ENCODE measurements at regions not wholly inside any gene's neighbourhood (a gene's known extent, or its start where the extent isn't known, plus 50 kb on each side); places are given as distances from the start of the nearest gene placed in this dataset.

GRCh38 chr21:41075656-41076055 is 92.3 kb upstream of the BACE2 start:
- no peak for DNase-seq (ENCODE audit: low spot score)

GRCh38 chr21:41076064-41076463 is 91.9 kb upstream of the BACE2 start:
- DNase-seq (ENCODE audit: low spot score): no peak

- no peak for DNase-seq (ENCODE audit: low spot score)
Observed at GRCh38 chr21:41079159-41079558, 88.8 kb upstream of the BACE2 start.

- no peak for DNase-seq (ENCODE audit: low spot score)
Observed at GRCh38 chr21:41080485-41081121, 87.4 kb upstream of the BACE2 start.

GRCh38 chr21:41086569-41086968 is 81.4 kb upstream of the BACE2 start:
- DNase-seq (ENCODE audit: low spot score): no peak

- no peak for DNase-seq (ENCODE audit: low spot score)
Observed at GRCh38 chr21:41090981-41091380, 77.0 kb upstream of the BACE2 start.

- no peak for DNase-seq (ENCODE audit: low spot score)
Observed at GRCh38 chr21:41091616-41092015, 76.3 kb upstream of the BACE2 start.

- no peak for DNase-seq (ENCODE audit: low spot score)
Observed at GRCh38 chr21:41092312-41092711, 75.6 kb upstream of the BACE2 start.

GRCh38 chr21:41095983-41096382 is 72.0 kb upstream of the BACE2 start:
- no peak for DNase-seq (ENCODE audit: low spot score)

GRCh38 chr21:41098076-41098475 is 69.9 kb upstream of the BACE2 start:
- DNase-seq (ENCODE audit: low spot score): no peak

GRCh38 chr21:41098481-41099042 is 69.4 kb upstream of the BACE2 start:
- no peak for DNase-seq (ENCODE audit: low spot score)

GRCh38 chr21:41100826-41101550 is 67.0 kb upstream of the BACE2 start:
- no peak for DNase-seq (ENCODE audit: low spot score)

GRCh38 chr21:41102281-41102680 is 65.7 kb upstream of the BACE2 start:
- DNase-seq (ENCODE audit: low spot score): no peak

GRCh38 chr21:41107602-41108001 is 60.4 kb upstream of the BACE2 start:
- DNase-seq (ENCODE audit: low spot score): no peak

- no peak for DNase-seq (ENCODE audit: low spot score)
Observed at GRCh38 chr21:41108668-41109585, 59.0 kb upstream of the BACE2 start.

- DNase-seq (ENCODE audit: low spot score): no peak
Observed at GRCh38 chr21:41110161-41110560, 57.8 kb upstream of the BACE2 start.

- no peak for DNase-seq (ENCODE audit: low spot score)
Observed at GRCh38 chr21:41110664-41111063, 57.3 kb upstream of the BACE2 start.

GRCh38 chr21:41111681-41112080 is 56.3 kb upstream of the BACE2 start:
- DNase-seq (ENCODE audit: low spot score): no peak

- peak; percentile 100 for DNase-seq (ENCODE audit: low spot score)
Observed at GRCh38 chr21:41112740-41113692, 54.9 kb upstream of the BACE2 start.

GRCh38 chr21:41115851-41116250 is 52.1 kb upstream of the BACE2 start:
- no peak for DNase-seq (ENCODE audit: low spot score)
